ENCODE measurements at regions not wholly inside any gene's neighbourhood (a gene's known extent, or its start where the extent isn't known, plus 50 kb on each side); places are given as distances from the start of the nearest gene placed in this dataset.

GRCh38 chr7:25994433-25994994 is 157.5 kb upstream of the NFE2L3 start:
- H2AFZ ChIP-seq (ENCODE audit: low read depth, low read length, poor library complexity, severe bottlenecking), result no peak overlapping the region
- no peaks in the 10 kb centered on the region for H3K79me2 ChIP-seq (ENCODE audit: insufficient read depth, low read length)
- H3K9me3 ChIP-seq (ENCODE audit: control insufficient read depth in 1 of 2, insufficient read depth in 1 of 2, low read depth in 1 of 2, low read length in 2 of 2), result no peaks in the 10 kb centered on the region
- no peaks in the 10 kb centered on the region for H3K27me3 ChIP-seq (ENCODE audit: insufficient read depth, low read length)
- intact Hi-C loops (cut with micrococcal nuclease), result no loop called here
- no TSS peak for BruUV-seq (replicated peaks)
- no peak overlapping the region for H3K4me2 ChIP-seq (ENCODE audit: low read length)
- no peaks in the 10 kb centered on the region for H3K36me3 ChIP-seq (ENCODE audit: control insufficient read depth in 1 of 2, insufficient read depth in 2 of 2, low read length in 2 of 2)
- RAD21 ChIA-PET (ENCODE audit: low non-redundant PET in 1 of 2, low total read pairs in 2 of 2, uncharacterized antibody in 2 of 2, unreplicated experiment in 2 of 2), result no interaction called here
- ATAC-seq (no peak), DNase-seq (ENCODE audit: low read depth, low spot score) (no peak)
- TF ChIP-seq ZFX (IDR thresholded peaks at IDR 0.05) (no peak), EZH2 (IDR thresholded peaks at IDR 0.05) (no peak), REST (IDR thresholded peaks at IDR 0.05; ENCODE audit: low read depth) (no peak)
- no peaks in the 10 kb centered on the region; the same call in 1 of the 2 replicates for H3K9me2 ChIP-seq (ENCODE audit: insufficient read depth)
- no peak overlapping the region for H3K4me3 ChIP-seq (replicated peaks in 1 of 2; ENCODE audit: low read depth in 1 of 2, low read length in 2 of 2)
- H3K9ac ChIP-seq (ENCODE audit: low read length), result no peak overlapping the region
- CTCF ChIA-PET, result no interaction called here
- H3K27ac ChIP-seq (ENCODE audit: low read depth, low read length), result no peak overlapping the region
- POLR2A ChIA-PET, result no interaction called here
- H4K20me1 ChIP-seq (ENCODE audit: insufficient read depth), result no peaks in the 10 kb centered on the region
- no peaks in the 10 kb centered on the region for H3K4me1 ChIP-seq (ENCODE audit: control insufficient read depth in 1 of 2, insufficient read depth in 2 of 2, low read length in 2 of 2)

GRCh38 chr7:25995216-25995615 is 156.8 kb upstream of the NFE2L3 start:
- no peaks in the 10 kb centered on the region for H3K27me3 ChIP-seq (ENCODE audit: insufficient read depth, low read length)
- H3K9ac ChIP-seq (ENCODE audit: low read length), result no peak overlapping the region
- no peak overlapping the region for H3K27ac ChIP-seq (ENCODE audit: low read depth, low read length)
- no peak for ATAC-seq
- no peak overlapping the region for H3K4me2 ChIP-seq (ENCODE audit: low read length)
- H3K9me3 ChIP-seq (ENCODE audit: control insufficient read depth in 1 of 2, insufficient read depth in 1 of 2, low read depth in 1 of 2, low read length in 2 of 2), result no peaks in the 10 kb centered on the region
- no peaks in the 10 kb centered on the region for H3K79me2 ChIP-seq (ENCODE audit: insufficient read depth, low read length)
- no peaks in the 10 kb centered on the region for H4K20me1 ChIP-seq (ENCODE audit: insufficient read depth)
- no TSS peak for BruUV-seq (replicated peaks)
- no peak overlapping the region for H3K4me3 ChIP-seq (replicated peaks in 1 of 2; ENCODE audit: low read depth in 1 of 2, low read length in 2 of 2)
- no peaks in the 10 kb centered on the region; the same call in 1 of the 2 replicates for H3K9me2 ChIP-seq (ENCODE audit: insufficient read depth)
- no peaks in the 10 kb centered on the region for H3K4me1 ChIP-seq (ENCODE audit: control insufficient read depth in 1 of 2, insufficient read depth in 2 of 2, low read length in 2 of 2)
- ChIA-PET POLR2A (interaction anchor here (0.5 kb wide), 1 partner anchor 35 kb away, joined by 4 read pairs; no protein-coding TSS in a partner anchor), RAD21 (ENCODE audit: low non-redundant PET in 1 of 2, low total read pairs in 2 of 2, uncharacterized antibody in 2 of 2, unreplicated experiment in 2 of 2) (no interaction called here), CTCF (no interaction called here)
- H2AFZ ChIP-seq (ENCODE audit: low read depth, low read length, poor library complexity, severe bottlenecking), result no peak overlapping the region
- intact Hi-C loops (cut with micrococcal nuclease), result no loop called here
- no peak for DNase-seq (ENCODE audit: low read depth, low spot score)
- H3K36me3 ChIP-seq (ENCODE audit: control insufficient read depth in 1 of 2, insufficient read depth in 2 of 2, low read length in 2 of 2), result no peaks in the 10 kb centered on the region
- TF ChIP-seq FOSL1 (IDR thresholded peaks at IDR 0.05; ENCODE audit: low read depth) (no peak), ZFX (IDR thresholded peaks at IDR 0.05) (no peak), MAX (IDR thresholded peaks at IDR 0.05) (no peak), ATF3 (IDR thresholded peaks at IDR 0.05) (no peak), POLR2AphosphoS5 (IDR thresholded peaks at IDR 0.05; ENCODE audit: low read depth, low read length) (no peak), REST (IDR thresholded peaks at IDR 0.05; ENCODE audit: low read depth) (no peak), SRF (IDR thresholded peaks at IDR 0.05; ENCODE audit: low read depth) (no peak), RAD21 (IDR thresholded peaks at IDR 0.05; ENCODE audit: low read depth) (no peak)
- TF ChIP-seq, protein P1, sequence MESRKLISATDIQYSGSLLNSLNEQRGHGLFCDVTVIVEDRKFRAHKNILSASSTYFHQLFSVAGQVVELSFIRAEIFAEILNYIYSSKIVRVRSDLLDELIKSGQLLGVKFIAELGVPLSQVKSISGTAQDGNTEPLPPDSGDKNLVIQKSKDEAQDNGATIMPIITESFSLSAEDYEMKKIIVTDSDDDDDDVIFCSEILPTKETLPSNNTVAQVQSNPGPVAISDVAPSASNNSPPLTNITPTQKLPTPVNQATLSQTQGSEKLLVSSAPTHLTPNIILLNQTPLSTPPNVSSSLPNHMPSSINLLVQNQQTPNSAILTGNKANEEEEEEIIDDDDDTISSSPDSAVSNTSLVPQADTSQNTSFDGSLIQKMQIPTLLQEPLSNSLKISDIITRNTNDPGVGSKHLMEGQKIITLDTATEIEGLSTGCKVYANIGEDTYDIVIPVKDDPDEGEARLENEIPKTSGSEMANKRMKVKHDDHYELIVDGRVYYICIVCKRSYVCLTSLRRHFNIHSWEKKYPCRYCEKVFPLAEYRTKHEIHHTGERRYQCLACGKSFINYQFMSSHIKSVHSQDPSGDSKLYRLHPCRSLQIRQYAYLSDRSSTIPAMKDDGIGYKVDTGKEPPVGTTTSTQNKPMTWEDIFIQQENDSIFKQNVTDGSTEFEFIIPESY (IDR thresholded peaks at IDR 0.05; ENCODE audit: extremely low read depth, insufficient replicate concordance, low read length), result no peak

Measured in HCT116 (cell line).